HEK293 (cell line): ENCODE measurements at regions not wholly inside any gene's neighbourhood (a gene's known extent, or its start where the extent isn't known, plus 50 kb on each side); places are given as distances from the start of the nearest gene placed in this dataset.

Experiments
- CTCF ChIA-PET: fragments of 350-600 bp; formaldehyde crosslinking; extraction: SDS; loops from one replicate; lab custom pipeline; 2021; ENCODE audit warnings: antibody characterized with exemption; lab: Yijun Ruan, JAX
- POLR2A ChIA-PET: fragments of 300-600 bp; formaldehyde crosslinking; extraction: SDS; loops from one replicate; lab custom pipeline; 2020; ENCODE audit warnings: antibody characterized with exemption, inconsistent platforms; lab: Yijun Ruan, JAX
- H3K27ac ChIP-seq: fragments of 200-500 bp; sonication (Bioruptor generic); 2 replicates; pipeline ENCODE4 v1.5.1; 2014; ENCODE audit warnings: low read depth, low read length, control low read depth, inconsistent platforms; ENCODE audit errors: extremely low read depth
- H3K36me3 ChIP-seq, 2 experiments: fragments of 200-500 bp in 1 of 2; sonication (Bioruptor generic) in 1 of 2; 1 replicate in 1 of 2; 2 replicates in 1 of 2; pipeline ENCODE4 v1.5.1; 2014 to 2017; ENCODE audit warnings: inconsistent platforms in 2 of 2, low read length in 2 of 2; ENCODE audit not compliant: control insufficient read depth in 2 of 2, insufficient read depth in 1 of 2
- H3K4me1 ChIP-seq: fragments of 200-500 bp; sonication (Bioruptor generic); 2 replicates; pipeline ENCODE4 v1.5.1; 2014; ENCODE audit warnings: mild to moderate bottlenecking, low read length, inconsistent platforms; ENCODE audit not compliant: control insufficient read depth, insufficient read depth
- H3K4me3 ChIP-seq: 2 replicates; pipeline ENCODE4 v1.5.1; 2011; ENCODE audit warnings: low read depth, mild to moderate bottlenecking, control low read depth, low read length, moderate library complexity
- H3K9me3 ChIP-seq: fragments of 200-500 bp; sonication (Bioruptor generic); 2 replicates; pipeline ENCODE4 v1.5.1; 2014; ENCODE audit warnings: low read depth, low read length, inconsistent platforms; ENCODE audit not compliant: control insufficient read depth, insufficient read depth
- KLF9 ChIP-seq: fragments of 450-650 bp; formaldehyde crosslinking; IDR thresholded peaks from 2 replicates; pipeline ENCODE4 v1.5.1; 2016; ENCODE audit warnings: missing biosample characterization, missing genetic modification characterization, low read depth
- PRDM6 ChIP-seq: fragments of 450-650 bp; formaldehyde crosslinking; IDR thresholded peaks from 2 replicates; pipeline ENCODE4 v1.5.1; 2017; ENCODE audit warnings: missing biosample characterization, missing genetic modification characterization
- SP2 ChIP-seq: fragments of 450-650 bp; formaldehyde crosslinking; IDR thresholded peaks from 2 replicates; pipeline ENCODE4 v1.5.1; 2016; ENCODE audit warnings: missing biosample characterization, missing genetic modification characterization
- TRIM28 ChIP-seq: IDR thresholded peaks from 2 replicates; pipeline ENCODE4 v1.6.1; 2011; ENCODE audit warnings: low read length, control low read depth, borderline replicate concordance
- WT1 ChIP-seq: fragments of 450-650 bp; formaldehyde crosslinking; IDR thresholded peaks from 2 replicates; pipeline ENCODE4 v1.5.1; 2016; ENCODE audit warnings: missing biosample characterization, missing genetic modification characterization
- ZFP41 ChIP-seq: fragments of 450-650 bp; formaldehyde crosslinking; IDR thresholded peaks from 2 replicates; pipeline ENCODE4 v1.5.1; 2016; ENCODE audit warnings: missing biosample characterization, missing genetic modification characterization, borderline replicate concordance
- ZNF23 ChIP-seq: fragments of 450-650 bp; formaldehyde crosslinking; IDR thresholded peaks from 2 replicates; pipeline ENCODE4 v1.5.1; 2016; ENCODE audit warnings: missing biosample characterization, missing genetic modification characterization, borderline replicate concordance
- ZNF24 ChIP-seq: fragments of 450-650 bp; formaldehyde crosslinking; IDR thresholded peaks from 2 replicates; pipeline ENCODE4 v1.5.1; 2016; ENCODE audit warnings: missing biosample characterization, missing genetic modification characterization
- ZNF416 ChIP-seq: fragments of 450-650 bp; formaldehyde crosslinking; IDR thresholded peaks from 2 replicates; pipeline ENCODE4 v1.5.1; 2016; ENCODE audit warnings: missing biosample characterization, missing genetic modification characterization
- ZNF549 ChIP-seq: fragments of 450-650 bp; IDR thresholded peaks from 2 replicates; pipeline ENCODE4 v1.5.1; 2018; ENCODE audit warnings: missing biosample characterization, missing genetic modification characterization, mild to moderate bottlenecking, inconsistent platforms, moderate library complexity
- ZNF580 ChIP-seq: fragments of 450-650 bp; formaldehyde crosslinking; IDR thresholded peaks from 2 replicates; pipeline ENCODE4 v1.5.1; 2016; ENCODE audit warnings: missing biosample characterization, missing genetic modification characterization
- ZNF621 ChIP-seq: fragments of 450-650 bp; formaldehyde crosslinking; IDR thresholded peaks from 2 replicates; pipeline ENCODE4 v1.5.1; 2017; ENCODE audit warnings: missing biosample characterization, missing genetic modification characterization
- ZNF664 ChIP-seq: fragments of 450-650 bp; formaldehyde crosslinking; IDR thresholded peaks from 2 replicates; pipeline ENCODE4 v1.5.1; 2016; ENCODE audit warnings: missing biosample characterization, missing genetic modification characterization
- ZNF768 ChIP-seq: fragments of 450-650 bp; formaldehyde crosslinking; IDR thresholded peaks from 2 replicates; pipeline ENCODE4 v1.5.1; 2018; ENCODE audit warnings: missing biosample characterization, mild to moderate bottlenecking, missing genetic modification characterization
- TF ChIP-seq, protein P1 (sequence below): fragments of 450-650 bp; formaldehyde crosslinking; IDR thresholded peaks from 2 replicates; pipeline ENCODE4 v1.5.1; 2016; ENCODE audit warnings: missing biosample characterization, missing genetic modification characterization
- TF ChIP-seq, protein P2 (sequence below): fragments of 450-650 bp; formaldehyde crosslinking; IDR thresholded peaks from 2 replicates; pipeline ENCODE4 v1.5.1; 2017; ENCODE audit warnings: missing biosample characterization, missing genetic modification characterization

DNA sequence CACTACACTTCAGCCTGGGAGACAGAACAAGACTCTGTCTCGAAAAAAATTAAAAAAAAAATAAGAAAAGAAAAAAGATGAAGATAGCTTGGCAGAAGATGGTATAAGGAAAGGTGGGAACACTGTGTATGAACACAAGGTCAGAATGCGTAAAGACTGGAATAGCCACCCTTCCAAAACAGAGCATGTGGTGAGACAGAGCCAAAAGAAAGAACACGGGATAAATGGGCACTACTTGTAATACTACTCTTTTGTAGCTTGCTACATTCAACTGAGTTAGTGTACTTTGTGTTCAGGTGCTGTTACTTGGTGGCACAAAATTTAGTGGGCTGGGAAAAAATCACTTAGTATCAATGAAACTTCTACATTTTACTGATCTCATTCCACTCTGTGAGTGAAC lies 628.6 kb upstream of the KIRREL3 start:
- CTCF ChIA-PET: no interaction called here

DNA sequence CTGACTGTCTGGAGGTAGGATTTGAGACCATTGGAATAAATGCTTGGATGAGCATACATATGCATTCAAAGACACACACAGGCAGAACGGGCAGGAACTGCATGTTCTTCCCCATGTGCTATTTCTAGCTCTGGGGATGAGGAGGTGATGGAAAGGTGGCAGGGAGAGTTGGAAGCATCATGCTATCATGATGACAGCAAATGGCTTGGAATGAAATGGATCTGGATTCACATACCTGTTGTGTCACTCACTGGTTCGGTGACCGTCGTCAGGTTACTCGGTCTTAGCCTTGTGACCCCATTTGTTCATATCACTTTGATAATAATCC lies 627.9 kb upstream of the KIRREL3 start:
- ChIA-PET CTCF (no interaction called here), POLR2A (no interaction called here)
- no peaks in the 10 kb centered on the region for H3K4me1 ChIP-seq
- H3K9me3 ChIP-seq: no peaks in the 10 kb centered on the region
- TF ChIP-seq ZNF664 (tag by site-specific recombination) (no peak), TRIM28 (no peak), PRDM6 (tag by site-specific recombination) (no peak), ZNF621 (tag by site-specific recombination) (no peak), ZNF416 (tag by site-specific recombination) (no peak), SP2 (tag by site-specific recombination) (no peak), ZNF580 (no peak)
- TF ChIP-seq, protein P1, sequence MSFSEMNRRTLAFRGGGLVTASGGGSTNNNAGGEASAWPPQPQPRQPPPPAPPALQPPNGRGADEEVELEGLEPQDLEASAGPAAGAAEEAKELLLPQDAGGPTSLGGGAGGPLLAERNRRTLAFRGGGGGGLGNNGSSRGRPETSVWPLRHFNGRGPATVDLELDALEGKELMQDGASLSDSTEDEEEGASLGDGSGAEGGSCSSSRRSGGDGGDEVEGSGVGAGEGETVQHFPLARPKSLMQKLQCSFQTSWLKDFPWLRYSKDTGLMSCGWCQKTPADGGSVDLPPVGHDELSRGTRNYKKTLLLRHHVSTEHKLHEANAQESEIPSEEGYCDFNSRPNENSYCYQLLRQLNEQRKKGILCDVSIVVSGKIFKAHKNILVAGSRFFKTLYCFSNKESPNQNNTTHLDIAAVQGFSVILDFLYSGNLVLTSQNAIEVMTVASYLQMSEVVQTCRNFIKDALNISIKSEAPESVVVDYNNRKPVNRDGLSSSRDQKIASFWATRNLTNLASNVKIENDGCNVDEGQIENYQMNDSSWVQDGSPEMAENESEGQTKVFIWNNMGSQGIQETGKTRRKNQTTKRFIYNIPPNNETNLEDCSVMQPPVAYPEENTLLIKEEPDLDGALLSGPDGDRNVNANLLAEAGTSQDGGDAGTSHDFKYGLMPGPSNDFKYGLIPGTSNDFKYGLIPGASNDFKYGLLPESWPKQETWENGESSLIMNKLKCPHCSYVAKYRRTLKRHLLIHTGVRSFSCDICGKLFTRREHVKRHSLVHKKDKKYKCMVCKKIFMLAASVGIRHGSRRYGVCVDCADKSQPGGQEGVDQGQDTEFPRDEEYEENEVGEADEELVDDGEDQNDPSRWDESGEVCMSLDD (tag by site-specific recombination): no peak
- TF ChIP-seq, protein P2, sequence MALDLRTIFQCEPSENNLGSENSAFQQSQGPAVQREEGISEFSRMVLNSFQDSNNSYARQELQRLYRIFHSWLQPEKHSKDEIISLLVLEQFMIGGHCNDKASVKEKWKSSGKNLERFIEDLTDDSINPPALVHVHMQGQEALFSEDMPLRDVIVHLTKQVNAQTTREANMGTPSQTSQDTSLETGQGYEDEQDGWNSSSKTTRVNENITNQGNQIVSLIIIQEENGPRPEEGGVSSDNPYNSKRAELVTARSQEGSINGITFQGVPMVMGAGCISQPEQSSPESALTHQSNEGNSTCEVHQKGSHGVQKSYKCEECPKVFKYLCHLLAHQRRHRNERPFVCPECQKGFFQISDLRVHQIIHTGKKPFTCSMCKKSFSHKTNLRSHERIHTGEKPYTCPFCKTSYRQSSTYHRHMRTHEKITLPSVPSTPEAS: no peak
- no peaks in the 10 kb centered on the region for H3K36me3 ChIP-seq
- no peak overlapping the region for H3K4me3 ChIP-seq
- H3K27ac ChIP-seq: no peak overlapping the region

More for the DNA sequence above, 628.6 kb upstream of the KIRREL3 start:
- Histone ChIP-seq H3K27ac (no peak overlapping the region), H3K4me1 (no peaks in the 10 kb centered on the region), H3K9me3 (no peaks in the 10 kb centered on the region), H3K4me3 (no peak overlapping the region), H3K36me3 (no peaks in the 10 kb centered on the region)
- POLR2A ChIA-PET: no interaction called here
- TF ChIP-seq ZNF580 (no peak), ZFP41 (tag by site-specific recombination) (no peak), KLF9 (no peak), ZNF768 (tag by site-specific recombination) (no peak), ZNF416 (tag by site-specific recombination) (no peak), ZNF23 (tag by site-specific recombination) (no peak)

GRCh38 chr11:127627629-127628457 lies 627.3 kb upstream of the KIRREL3 start:
- Histone ChIP-seq H3K9me3 (no peaks in the 10 kb centered on the region), H3K27ac (no peak overlapping the region), H3K4me3 (no peak overlapping the region), H3K4me1 (no peaks in the 10 kb centered on the region), H3K36me3 (no peaks in the 10 kb centered on the region)
- ChIA-PET CTCF (no interaction called here), POLR2A (no interaction called here)
- no peak for TF ChIP-seq ZNF24
- TF ChIP-seq WT1: 0 out of 2 replicates have a peak, but pooled peaks have one; percentile 26
- no peak for TF ChIP-seq ZNF549 (tag by site-specific recombination)
- TF ChIP-seq, all 188 proteins: peak for 1
